CD14-positive monocyte (primary cell): ENCODE measurements at regions not wholly inside any gene's neighbourhood (a gene's known extent, or its start where the extent isn't known, plus 50 kb on each side); places are given as distances from the start of the nearest gene placed in this dataset.

Source experiments
- DNase-seq, 3 donors: peaks; one replicate each; pipeline ENCODE4 v3.0.0-alpha.2; 2011 to 2022
- H2AFZ ChIP-seq: 2 replicates; pipeline ENCODE4 v1.6.0; 2012; ENCODE audit warnings: mild to moderate bottlenecking, low read depth, low read length, inconsistent platforms; ENCODE audit not compliant: insufficient read depth, poor library complexity, severe bottlenecking
- H3K27ac ChIP-seq, 2 donors: 1 replicate in 1 of 2; 2 replicates in 1 of 2; pipeline ENCODE4 v1.5.1; 2012 to 2013; ENCODE audit warnings: low read length in 2 of 2, control low read depth in 1 of 2, inconsistent platforms in 1 of 2, low read depth in 1 of 2, mild to moderate bottlenecking in 1 of 2
- H3K27me3 ChIP-seq, 2 donors: one replicate each; pipeline versions ENCODE4 v1.6.0 to v1.6.1; 2011 to 2013; ENCODE audit warnings: low read length in 2 of 2; ENCODE audit not compliant: control insufficient read depth in 2 of 2, insufficient read depth in 2 of 2
- H3K36me3 ChIP-seq, 2 donors: replicated peaks in 1 of 2; 1 replicate in 1 of 2; 2 replicates in 1 of 2; pipeline versions ENCODE4 v1.5.1 to v1.6.1; 2012 to 2013; ENCODE audit warnings: low read length in 2 of 2, control low read depth in 1 of 2, inconsistent platforms in 1 of 2, mild to moderate bottlenecking in 1 of 2; ENCODE audit not compliant: insufficient read depth in 2 of 2, control insufficient read depth in 1 of 2
- H3K4me1 ChIP-seq, 2 donors: 1 replicate in 1 of 2; 2 replicates in 1 of 2; pipeline versions ENCODE4 v1.5.1 to v1.6.1; 2012 to 2013; ENCODE audit warnings: low read length in 2 of 2, control low read depth in 1 of 2, inconsistent platforms in 1 of 2, mild to moderate bottlenecking in 1 of 2, moderate library complexity in 1 of 2; ENCODE audit not compliant: insufficient read depth in 2 of 2, control insufficient read depth in 1 of 2
- H3K4me2 ChIP-seq: replicated peaks from 2 replicates; pipeline ENCODE3; 2012; ENCODE audit warnings: low read length, moderate library complexity, mild to moderate bottlenecking; ENCODE audit not compliant: poor library complexity, severe bottlenecking; ENCODE audit errors: extremely low read depth
- H3K4me3 ChIP-seq, 3 experiments: fragments of 200-600 bp in 1 of 3; sonication (generic) in 1 of 3; replicated peaks in 1 of 3; 1 replicate in 2 of 3; 2 replicates in 1 of 3; pipeline ENCODE4 v1.5.1; 2011 to 2013; ENCODE audit warnings: low read length in 3 of 3, mild to moderate bottlenecking in 3 of 3, control low read depth in 2 of 3, low read depth in 2 of 3, inconsistent platforms in 1 of 3, moderate library complexity in 1 of 3
- H3K79me2 ChIP-seq: 2 replicates; pipeline ENCODE4 v1.6.0; 2012; ENCODE audit warnings: mild to moderate bottlenecking, control low read depth, inconsistent platforms, low read length, moderate library complexity; ENCODE audit not compliant: insufficient read depth
- H3K9ac ChIP-seq: 2 replicates; pipeline ENCODE4 v1.6.0; 2017; ENCODE audit warnings: low read length, mild to moderate bottlenecking; ENCODE audit not compliant: insufficient read depth, poor library complexity, severe bottlenecking
- H3K9me3 ChIP-seq, 2 donors: replicated peaks in 1 of 2; 1 replicate in 1 of 2; 2 replicates in 1 of 2; pipeline versions ENCODE4 v1.5.1 to v1.6.1; 2012 to 2013; ENCODE audit warnings: low read length in 2 of 2, control low read depth in 1 of 2; ENCODE audit not compliant: control insufficient read depth in 1 of 2, insufficient read depth in 1 of 2
- H4K20me1 ChIP-seq: 2 replicates; pipeline ENCODE4 v1.6.0; 2012; ENCODE audit warnings: mild to moderate bottlenecking, low read length, control low read depth, moderate library complexity; ENCODE audit not compliant: insufficient read depth
- H3K27ac Mint-ChIP-seq, 7 donors: one replicate each; pipeline ENCODE4 v1.8.0; 2020; ENCODE audit warnings: mild to moderate bottlenecking in 7 of 7, mixed read lengths in 7 of 7, moderate library complexity in 6 of 7, inconsistent platforms in 2 of 7
- H3K27me3 Mint-ChIP-seq, 3 donors: one replicate each; pipeline ENCODE4 v1.8.0; 2021 to 2022; ENCODE audit warnings: low read depth in 3 of 3, mild to moderate bottlenecking in 3 of 3, mixed read lengths in 3 of 3, moderate library complexity in 3 of 3, inconsistent platforms in 1 of 3
- H3K36me3 Mint-ChIP-seq, 2 donors: one replicate each; pipeline ENCODE4 v1.8.0; 2020; ENCODE audit warnings: mixed read lengths in 2 of 2, inconsistent platforms in 1 of 2, mild to moderate bottlenecking in 1 of 2
- H3K4me1 Mint-ChIP-seq: one replicate; pipeline ENCODE4 v1.8.0; 2020; ENCODE audit warnings: mild to moderate bottlenecking, mixed read lengths
- H3K4me3 Mint-ChIP-seq, 2 donors: one replicate each; pipeline ENCODE4 v1.8.0; 2020; ENCODE audit warnings: mild to moderate bottlenecking in 2 of 2, mixed read lengths in 2 of 2, moderate library complexity in 1 of 2
- H3K9me3 Mint-ChIP-seq, 7 donors: one replicate each; pipeline ENCODE4 v1.8.0; 2020 to 2022; ENCODE audit warnings: mixed read lengths in 7 of 7, mild to moderate bottlenecking in 6 of 7, moderate library complexity in 6 of 7, inconsistent platforms in 2 of 7
- WGBS: methylation state at CpG from one replicate; pipeline ENCODE4 v1.1.5; 2013; ENCODE audit warnings: missing lambda C conversion rate; ENCODE audit not compliant: insufficient coverage; 5-methylcytosine and 5-hydroxymethylcytosine counted together
- intact Hi-C, 2 donors: fragments of 100-400 bp; cut with micrococcal nuclease; formaldehyde crosslinking; loops; one replicate each; pipeline versions ENCODE4 v1.15.0 to v1.15.1; 2023
- TF ChIP-seq, protein P1 (sequence below): fragments of 200-600 bp; IDR thresholded peaks from one replicate; pipeline ENCODE4 v1.8.0; 2022; ENCODE audit warnings: antibody characterized with exemption, mild to moderate bottlenecking

DNA sequence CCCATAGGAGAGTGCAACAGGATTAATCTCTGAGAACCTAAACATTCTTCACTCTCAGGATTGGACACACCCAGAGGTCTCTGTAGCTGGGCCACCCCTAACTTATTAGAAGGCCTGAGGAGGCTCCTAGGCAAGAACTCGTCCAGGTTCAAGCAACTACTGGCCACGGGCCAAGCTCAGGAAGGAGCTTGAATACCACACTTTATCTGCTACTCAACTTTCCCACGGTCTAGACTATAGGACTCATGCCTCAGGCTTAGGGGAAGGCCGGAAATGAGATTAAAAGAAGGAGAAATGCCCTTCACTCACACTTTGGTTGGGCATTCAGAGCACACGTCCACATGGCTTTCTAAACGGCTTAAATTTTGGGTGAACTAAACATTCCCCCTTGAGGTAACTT lies 142.8 kb upstream of the PHYHIPL start:
- H3K27ac Mint-ChIP-seq, result no peak overlapping the region
- Histone ChIP-seq H3K27ac (no peak overlapping the region), H4K20me1 (no peaks in the 10 kb centered on the region), H3K4me2 (no peak overlapping the region), H3K36me3 (no peaks in the 10 kb centered on the region), H3K9me3 (peaks cover 0 to 3% of the 10 kb centered on the region in 2 donors), H2AFZ (no peak overlapping the region), H3K4me3 (no peak overlapping the region), H3K4me1 (no peaks in the 10 kb centered on the region), H3K79me2 (no peaks in the 10 kb centered on the region), H3K27me3 (no peaks in the 10 kb centered on the region), H3K9ac (no peak overlapping the region)
- H3K36me3 Mint-ChIP-seq, result no peaks in the 10 kb centered on the region
- H3K4me3 Mint-ChIP-seq, result no peak overlapping the region
- DNase-seq, result no peak
- 83% methylated on average over 2 of the region's 6 CpGs for WGBS
- intact Hi-C loops, result no loop called here
- peaks cover 0 to 6% (median 3%) of the 10 kb centered on the region in 7 donors for H3K9me3 Mint-ChIP-seq
- TF ChIP-seq, protein P1, sequence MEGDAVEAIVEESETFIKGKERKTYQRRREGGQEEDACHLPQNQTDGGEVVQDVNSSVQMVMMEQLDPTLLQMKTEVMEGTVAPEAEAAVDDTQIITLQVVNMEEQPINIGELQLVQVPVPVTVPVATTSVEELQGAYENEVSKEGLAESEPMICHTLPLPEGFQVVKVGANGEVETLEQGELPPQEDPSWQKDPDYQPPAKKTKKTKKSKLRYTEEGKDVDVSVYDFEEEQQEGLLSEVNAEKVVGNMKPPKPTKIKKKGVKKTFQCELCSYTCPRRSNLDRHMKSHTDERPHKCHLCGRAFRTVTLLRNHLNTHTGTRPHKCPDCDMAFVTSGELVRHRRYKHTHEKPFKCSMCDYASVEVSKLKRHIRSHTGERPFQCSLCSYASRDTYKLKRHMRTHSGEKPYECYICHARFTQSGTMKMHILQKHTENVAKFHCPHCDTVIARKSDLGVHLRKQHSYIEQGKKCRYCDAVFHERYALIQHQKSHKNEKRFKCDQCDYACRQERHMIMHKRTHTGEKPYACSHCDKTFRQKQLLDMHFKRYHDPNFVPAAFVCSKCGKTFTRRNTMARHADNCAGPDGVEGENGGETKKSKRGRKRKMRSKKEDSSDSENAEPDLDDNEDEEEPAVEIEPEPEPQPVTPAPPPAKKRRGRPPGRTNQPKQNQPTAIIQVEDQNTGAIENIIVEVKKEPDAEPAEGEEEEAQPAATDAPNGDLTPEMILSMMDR, result no peak
- no peaks in the 10 kb centered on the region for H3K4me1 Mint-ChIP-seq
- H3K27me3 Mint-ChIP-seq, result no peaks in the 10 kb centered on the region

DNA sequence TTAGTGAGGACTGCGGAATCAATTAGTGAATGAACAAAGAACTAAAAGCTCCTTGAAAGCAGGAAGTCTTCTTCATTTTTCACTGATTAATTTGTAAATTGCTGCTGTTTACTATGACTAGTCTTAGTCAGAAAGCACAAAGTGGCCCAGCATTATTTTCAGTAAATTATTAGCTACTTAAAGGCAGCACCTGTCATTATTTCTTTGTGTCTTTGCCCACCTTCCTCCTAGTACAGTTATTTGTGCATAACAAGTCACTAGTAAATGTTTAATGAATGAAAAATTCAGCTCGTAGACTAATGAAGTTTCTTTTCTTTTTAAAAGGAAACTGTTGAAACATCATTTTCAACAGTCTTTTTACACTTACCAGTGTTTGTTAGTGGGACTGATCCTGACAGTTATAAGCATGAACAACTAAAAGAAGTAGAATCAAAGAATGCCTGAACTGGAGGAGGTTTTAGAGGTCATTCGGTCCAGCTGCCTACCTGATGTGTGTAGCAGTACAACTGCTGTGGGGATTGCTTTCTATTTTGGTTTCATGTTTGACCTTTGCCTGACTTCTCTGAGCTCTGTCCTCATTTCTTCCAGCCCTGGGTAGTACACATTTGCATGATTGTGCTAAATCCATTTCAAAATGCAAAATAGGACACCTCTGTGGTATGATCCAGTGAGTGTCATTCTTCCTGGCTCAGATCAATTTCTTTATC lies 140.0 kb upstream of the PHYHIPL start:
- TF ChIP-seq, protein P1, result no peak
- Histone ChIP-seq H3K27ac (no peak overlapping the region), H3K27me3 (no peaks in the 10 kb centered on the region), H2AFZ (no peak overlapping the region), H3K9ac (no peak overlapping the region), H4K20me1 (no peaks in the 10 kb centered on the region), H3K9me3 (no peaks in the 10 kb centered on the region), H3K4me3 (no peak overlapping the region), H3K4me2 (no peak overlapping the region), H3K36me3 (no peaks in the 10 kb centered on the region), H3K79me2 (no peaks in the 10 kb centered on the region), H3K4me1 (no peaks in the 10 kb centered on the region)
- Mint-ChIP-seq H3K27me3 (peaks cover 0 to 1% (median 0%) of the 10 kb centered on the region in 3 donors), H3K4me3 (no peak overlapping the region), H3K4me1 (no peaks in the 10 kb centered on the region), H3K9me3 (peaks cover under 1 to 8% (median 3%) of the 10 kb centered on the region in 7 donors), H3K27ac (no peak overlapping the region), H3K36me3 (no peaks in the 10 kb centered on the region)
- no peak for DNase-seq
- WGBS, result 100% methylated on average over 1 of the region's 3 CpGs
- intact Hi-C loops, result no loop called here
